ENCODE measurements at regions not wholly inside any gene's neighbourhood (a gene's known extent, or its start where the extent isn't known, plus 50 kb on each side); places are given as distances from the start of the nearest gene placed in this dataset.

DNA sequence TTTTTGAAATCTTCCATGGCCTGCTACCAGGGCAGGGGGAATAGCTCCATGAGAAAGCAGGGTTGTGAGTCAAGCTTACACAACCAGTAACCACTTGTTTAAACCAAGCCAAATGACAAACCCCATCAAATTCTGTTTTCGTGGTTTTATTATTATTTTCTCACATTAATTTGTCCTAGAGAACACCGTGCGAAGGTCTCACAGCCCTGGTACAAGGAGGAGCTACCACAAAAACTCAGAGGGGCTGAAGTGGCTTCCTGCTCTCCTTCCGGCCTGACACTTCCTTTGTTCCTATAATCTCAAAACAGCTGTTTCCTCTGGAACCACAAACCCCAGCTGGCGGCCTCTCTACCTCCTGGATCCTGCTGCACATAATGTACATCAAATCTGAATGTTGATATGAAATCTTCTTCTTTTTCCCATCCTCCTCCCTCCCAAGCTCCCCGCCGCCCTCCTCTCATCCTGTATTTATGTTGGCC is 375.9 kb downstream of the MCTP2 start:
- DNase-seq: no peak

GRCh38 chr15:94610069-94610468 is 378.7 kb downstream of the MCTP2 start:
- no peak for DNase-seq

- no peak for DNase-seq
These were observed 379.1 kb downstream of the MCTP2 start for GRCh38 chr15:94610485-94610884.

DNA sequence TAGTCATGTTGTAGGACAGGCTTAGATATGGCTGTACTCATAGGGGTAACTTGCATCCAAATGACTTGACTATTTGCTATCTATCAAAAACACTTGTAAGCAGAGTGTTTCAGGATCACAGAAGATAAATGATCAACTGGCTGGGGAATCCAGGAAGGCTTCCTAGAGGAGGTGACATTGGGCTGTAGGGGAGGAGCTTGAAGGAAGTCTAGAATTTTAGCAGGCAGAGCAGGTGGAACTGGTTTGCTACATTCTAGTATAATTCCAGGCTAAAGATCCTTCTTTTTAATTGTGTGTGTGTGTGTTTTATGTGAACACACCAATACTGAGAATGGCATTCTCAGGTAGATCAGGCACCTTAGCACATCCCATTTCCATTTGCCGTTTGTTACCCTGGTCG is 380.3 kb downstream of the MCTP2 start:
- DNase-seq: no peak

DNA sequence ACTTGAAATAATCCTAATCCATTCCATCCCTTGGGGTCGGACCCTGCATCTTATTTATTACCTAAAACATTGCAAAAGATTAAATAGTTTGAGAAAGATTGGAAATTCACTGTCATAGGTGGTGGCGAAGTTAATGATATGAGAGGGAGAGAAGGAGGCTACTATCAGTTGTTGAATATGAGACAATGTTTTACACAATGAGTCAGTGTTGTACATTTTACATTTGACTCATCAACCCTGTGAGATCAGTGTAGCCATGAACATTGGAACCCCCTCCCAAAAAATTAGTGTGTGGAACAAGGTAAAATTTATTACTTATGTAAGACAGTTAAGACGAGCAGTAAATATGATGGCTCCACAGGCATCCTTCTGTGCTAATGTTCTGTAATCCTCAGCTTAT is 384.3 kb downstream of the MCTP2 start:
- DNase-seq: no peak

DNA sequence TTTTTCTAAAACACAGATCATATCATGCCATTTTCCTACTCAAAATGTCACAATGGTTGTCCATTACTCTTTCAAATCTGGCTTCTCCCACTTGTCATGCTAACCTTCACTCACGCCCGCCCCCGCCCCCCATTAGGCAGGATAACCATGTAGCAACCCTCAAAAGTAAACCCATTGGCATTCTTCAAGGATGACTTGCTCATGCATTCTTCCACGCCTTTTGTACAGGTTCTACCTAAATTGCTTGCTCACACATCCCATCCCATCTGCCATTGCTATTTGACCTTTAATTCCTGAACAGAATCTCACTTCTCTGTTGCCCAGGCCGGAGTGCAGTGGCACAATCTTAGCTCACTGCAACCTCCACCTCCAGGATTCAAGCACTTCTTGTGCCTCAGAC is 389.3 kb downstream of the MCTP2 start:
- DNase-seq: no peak

DNA sequence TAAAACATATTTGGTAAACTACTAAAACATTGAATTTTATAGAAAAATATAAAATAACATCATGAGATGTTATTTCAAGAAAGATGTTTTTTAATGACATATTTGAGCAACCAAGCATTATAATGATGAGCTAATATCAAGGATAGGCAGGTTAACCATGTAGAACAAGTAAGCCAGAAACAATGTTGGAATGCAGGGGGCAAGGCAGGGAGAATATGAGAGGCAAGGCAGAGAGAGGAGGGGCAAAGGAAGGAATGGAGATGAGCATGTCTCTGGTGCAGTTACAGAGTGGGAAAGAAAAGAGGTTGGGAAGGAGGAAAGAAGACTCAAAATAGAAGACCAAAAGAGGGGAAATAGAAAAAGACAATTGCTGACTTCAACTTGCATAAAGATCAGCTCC is 390.4 kb downstream of the MCTP2 start:
- no peak for DNase-seq

DNA sequence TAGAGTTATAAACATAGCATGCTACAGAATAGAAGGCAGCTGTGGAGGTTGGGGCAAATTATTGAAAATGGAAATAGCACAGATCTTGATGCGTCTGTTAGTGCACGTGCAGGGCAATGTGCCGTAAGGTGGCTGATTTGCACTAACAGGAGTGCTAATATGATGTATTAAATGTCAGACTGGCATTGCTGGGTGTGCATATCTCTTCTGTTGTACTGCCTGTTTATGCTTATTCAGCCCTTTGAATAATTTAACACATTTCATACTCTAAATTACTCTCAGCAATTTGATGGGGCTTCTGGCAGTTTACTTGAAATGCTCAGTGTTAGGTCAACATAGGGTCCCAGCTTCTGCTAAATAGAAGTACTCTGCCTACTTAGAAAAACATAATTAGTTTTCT is 395.6 kb downstream of the MCTP2 start:
- DNase-seq: no peak

GRCh38 chr15:94631608-94632007 is 400.2 kb downstream of the MCTP2 start:
- no peak for DNase-seq

GRCh38 chr15:94638183-94638582 is 406.8 kb downstream of the MCTP2 start:
- no peak for DNase-seq

DNA sequence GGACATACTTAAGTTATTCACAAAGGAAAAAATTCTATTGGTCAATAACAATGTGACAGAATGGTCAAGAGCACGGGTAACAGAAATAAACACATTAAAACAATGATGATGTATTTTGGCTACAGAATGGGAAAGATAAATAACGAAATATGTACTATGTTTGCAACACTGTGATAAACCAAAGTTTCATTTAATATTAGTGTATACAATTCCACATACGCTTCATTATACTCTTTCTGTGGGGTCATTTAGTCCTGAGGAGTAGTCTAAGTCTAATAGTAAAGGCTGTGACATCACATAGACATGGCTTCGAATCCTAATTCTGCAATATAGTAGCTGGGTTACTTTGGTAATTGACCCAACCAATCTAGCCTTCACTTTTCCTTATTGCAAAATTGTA is 408.3 kb downstream of the MCTP2 start:
- DNase-seq: no peak

GRCh38 chr15:94644433-94644832 is 413.1 kb downstream of the MCTP2 start:
- DNase-seq: no peak

- DNase-seq: no peak
These were observed 421.7 kb downstream of the MCTP2 start for GRCh38 chr15:94653071-94653470.

GRCh38 chr15:94655249-94655880 is 424.0 kb downstream of the MCTP2 start:
- no peak for DNase-seq

GRCh38 chr15:94665676-94666441 is 434.5 kb downstream of the MCTP2 start:
- DNase-seq: no peak

GRCh38 chr15:94666553-94666952 is 435.2 kb downstream of the MCTP2 start:
- DNase-seq: no peak

DNA sequence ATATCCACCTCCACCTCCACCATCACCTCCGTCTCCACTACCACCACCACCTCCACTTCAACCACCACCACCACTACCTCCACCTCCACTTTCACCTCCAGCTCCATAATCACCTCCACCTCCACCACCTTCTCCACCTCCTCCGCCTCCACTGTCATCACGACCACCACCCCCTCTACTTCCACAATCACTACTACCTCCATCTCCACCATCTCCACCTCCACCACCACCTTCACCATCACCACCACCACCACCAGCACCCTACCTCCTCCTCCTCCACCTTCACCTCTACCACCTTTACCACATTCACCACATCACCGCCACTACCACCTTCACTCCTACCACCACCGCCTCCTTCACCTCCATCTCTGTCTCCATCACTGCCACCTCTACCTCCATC is 435.7 kb downstream of the MCTP2 start:
- DNase-seq: no peak

GRCh38 chr15:94670438-94671034 is 439.2 kb downstream of the MCTP2 start:
- DNase-seq: no peak

DNA sequence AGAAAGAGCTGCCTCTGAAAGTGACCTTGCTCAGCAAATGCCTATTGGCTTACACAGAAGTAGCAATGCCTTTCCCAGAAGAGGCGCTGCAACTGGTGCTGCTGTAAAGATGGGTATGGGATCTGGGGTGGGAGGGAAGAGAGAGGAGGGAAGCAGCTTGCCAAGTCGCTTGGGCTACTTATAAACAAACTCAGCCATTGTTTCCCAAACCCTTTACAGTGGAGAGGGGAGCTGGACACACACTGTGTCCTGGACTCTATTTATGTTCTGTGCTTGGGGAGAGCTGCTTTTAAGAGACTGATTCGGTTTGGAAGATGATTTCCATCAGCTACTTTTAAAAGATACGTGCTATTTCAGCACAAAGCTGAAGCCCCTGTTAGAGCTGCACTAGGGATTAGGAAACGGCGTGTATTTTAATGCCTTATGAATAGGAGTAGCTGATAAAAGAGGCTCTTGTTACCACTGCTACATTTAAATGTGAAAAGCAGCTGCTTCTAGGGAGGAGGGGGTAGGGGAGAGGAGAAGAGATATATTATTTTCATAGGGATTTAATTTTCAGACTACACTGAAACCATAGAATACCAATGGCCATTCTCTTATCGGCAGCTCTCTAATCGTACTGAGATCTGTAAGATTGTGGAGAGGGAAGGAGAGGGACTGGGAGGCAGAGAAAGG is 440.6 kb downstream of the MCTP2 start:
- no peak for DNase-seq

- DNase-seq: no peak
These were observed 442.4 kb downstream of the MCTP2 start for GRCh38 chr15:94673801-94674200.

DNA sequence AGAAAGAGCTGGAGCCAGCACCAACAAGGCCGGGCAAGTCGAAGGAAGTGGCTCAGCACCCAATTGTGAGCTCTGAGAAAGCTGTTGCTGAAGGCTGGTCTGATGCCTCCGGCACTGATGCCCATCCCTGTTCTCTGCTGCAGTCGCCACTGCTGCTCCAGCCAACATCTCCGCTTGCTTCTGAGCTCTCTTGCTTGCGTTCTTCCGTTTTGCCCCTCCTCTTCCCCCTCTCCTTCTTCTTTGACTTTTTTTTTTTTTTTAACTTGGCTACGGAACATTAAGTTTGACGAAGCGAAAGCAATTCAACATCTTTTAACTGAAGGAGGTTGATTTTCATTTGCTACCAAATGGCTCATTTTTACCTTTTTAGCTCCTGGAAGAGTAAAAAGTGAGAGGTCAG is 442.9 kb downstream of the MCTP2 start:
- no peak for DNase-seq

GRCh38 chr15:94677202-94677790 is 445.9 kb downstream of the MCTP2 start:
- no peak for DNase-seq

DNA sequence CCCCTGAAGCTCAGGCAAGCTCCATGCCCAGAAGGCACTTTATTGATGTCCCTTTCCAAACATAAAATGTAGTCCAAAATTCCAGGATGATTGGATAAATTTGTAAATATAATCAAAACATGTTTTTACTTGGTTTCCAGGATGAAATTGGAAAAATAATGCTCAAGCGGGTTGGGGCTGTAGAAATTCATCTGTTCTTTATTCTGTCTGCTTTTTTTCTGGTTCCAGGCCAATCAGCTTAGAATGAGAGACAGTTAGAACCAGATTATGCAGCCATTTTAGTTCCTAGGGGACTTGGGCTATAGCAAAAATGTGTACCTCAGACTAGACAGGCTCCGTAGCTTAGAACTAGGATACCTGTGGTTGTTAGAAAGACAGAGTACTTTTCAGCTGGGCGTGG is 450.8 kb downstream of the MCTP2 start:
- DNase-seq: no peak

All from stimulated activated naive CD4-positive, alpha-beta T cell treated with Interleukin-2 at 50 U/mL for 16 hours (primary cell).